ENCODE measurements at regions not wholly inside any gene's neighbourhood (a gene's known extent, or its start where the extent isn't known, plus 50 kb on each side); places are given as distances from the start of the nearest gene placed in this dataset.

GRCh38 chr2:83873110-83873509, 586.0 kb downstream of the SUCLG1 start:
- Histone ChIP-seq H4K20me1 (ENCODE audit: insufficient read depth, low read length, poor library complexity, severe bottlenecking) (no peaks in the 10 kb centered on the region), H3K4me2 (ENCODE audit: low read depth, low read length, poor library complexity, severe bottlenecking) (no peak overlapping the region), H3K79me2 (ENCODE audit: insufficient read depth, low read length) (no peaks in the 10 kb centered on the region), H3K4me1 (ENCODE audit: insufficient read depth, low read length, poor library complexity, severe bottlenecking) (no peaks in the 10 kb centered on the region), H3K36me3 (ENCODE audit: insufficient read depth, low read length) (no peaks in the 10 kb centered on the region), H2AFZ (ENCODE audit: low read length) (no peak overlapping the region), H3K9ac (ENCODE audit: low read depth, low read length, poor library complexity, severe bottlenecking) (no peak overlapping the region), H3K9me3 (ENCODE audit: insufficient read depth, low read depth, low read length) (no peaks in the 10 kb centered on the region; the same call in 1 of the 2 replicates), H3F3A (ENCODE audit: low read depth) (no peaks in the 10 kb centered on the region), H3K4me3 (ENCODE audit: low read length, poor library complexity, severe bottlenecking) (no peak overlapping the region), H3K27me3 (ENCODE audit: insufficient read depth, low read length, poor library complexity, severe bottlenecking) (no peaks in the 10 kb centered on the region), H3K9me2 (replicated peaks; ENCODE audit: low read depth, low read length) (no peaks in the 10 kb centered on the region)
- TF ChIP-seq EZH2phosphoT487 (IDR thresholded peaks at IDR 0.05; ENCODE audit: borderline replicate concordance): no peak
- no peak for TF ChIP-seq CTCF (conservative IDR thresholded peaks at IDR 0.05; ENCODE audit: low read length)

- Histone ChIP-seq H3K9ac (ENCODE audit: low read depth, low read length, poor library complexity, severe bottlenecking) (no peak overlapping the region), H3K36me3 (ENCODE audit: insufficient read depth, low read length) (no peaks in the 10 kb centered on the region), H3K9me3 (ENCODE audit: insufficient read depth, low read depth, low read length) (no peaks in the 10 kb centered on the region), H3K27me3 (ENCODE audit: insufficient read depth, low read length, poor library complexity, severe bottlenecking) (no peaks in the 10 kb centered on the region), H2AFZ (ENCODE audit: low read length) (no peak overlapping the region), H3K4me3 (ENCODE audit: low read length, poor library complexity, severe bottlenecking) (no peak overlapping the region), H3K4me1 (ENCODE audit: insufficient read depth, low read length, poor library complexity, severe bottlenecking) (no peaks in the 10 kb centered on the region), H4K20me1 (ENCODE audit: insufficient read depth, low read length, poor library complexity, severe bottlenecking) (no peaks in the 10 kb centered on the region), H3K9me2 (replicated peaks; ENCODE audit: low read depth, low read length) (no peaks in the 10 kb centered on the region), H3K4me2 (ENCODE audit: low read depth, low read length, poor library complexity, severe bottlenecking) (no peak overlapping the region), H3F3A (ENCODE audit: low read depth) (no peaks in the 10 kb centered on the region), H3K79me2 (ENCODE audit: insufficient read depth, low read length) (no peaks in the 10 kb centered on the region)
- TF ChIP-seq EZH2phosphoT487 (IDR thresholded peaks at IDR 0.05; ENCODE audit: borderline replicate concordance): no peak
- no peak for TF ChIP-seq CTCF (conservative IDR thresholded peaks at IDR 0.05; ENCODE audit: low read length)
Observed at GRCh38 chr2:83866211-83866610, 592.9 kb downstream of the SUCLG1 start.

GRCh38 chr2:83862600-83862999, 596.5 kb downstream of the SUCLG1 start:
- Histone ChIP-seq H3K9me2 (replicated peaks; ENCODE audit: low read depth, low read length) (no peaks in the 10 kb centered on the region), H3K79me2 (ENCODE audit: insufficient read depth, low read length) (no peaks in the 10 kb centered on the region), H3K9ac (ENCODE audit: low read depth, low read length, poor library complexity, severe bottlenecking) (no peak overlapping the region), H3K27me3 (ENCODE audit: insufficient read depth, low read length, poor library complexity, severe bottlenecking) (no peaks in the 10 kb centered on the region), H3K36me3 (ENCODE audit: insufficient read depth, low read length) (no peaks in the 10 kb centered on the region), H3F3A (ENCODE audit: low read depth) (no peaks in the 10 kb centered on the region), H3K4me2 (ENCODE audit: low read depth, low read length, poor library complexity, severe bottlenecking) (no peak overlapping the region), H3K4me3 (ENCODE audit: low read length, poor library complexity, severe bottlenecking) (no peak overlapping the region), H4K20me1 (ENCODE audit: insufficient read depth, low read length, poor library complexity, severe bottlenecking) (no peaks in the 10 kb centered on the region), H2AFZ (ENCODE audit: low read length) (no peak overlapping the region), H3K4me1 (ENCODE audit: insufficient read depth, low read length, poor library complexity, severe bottlenecking) (no peaks in the 10 kb centered on the region), H3K9me3 (ENCODE audit: insufficient read depth, low read depth, low read length) (no peaks in the 10 kb centered on the region)
- TF ChIP-seq CTCF (conservative IDR thresholded peaks at IDR 0.05; ENCODE audit: low read length) (no peak), EZH2phosphoT487 (IDR thresholded peaks at IDR 0.05; ENCODE audit: borderline replicate concordance) (no peak)

All from Loucy (cell line).